HG02678 (cell line): ENCODE measurements at regions not wholly inside any gene's neighbourhood (a gene's known extent, or its start where the extent isn't known, plus 50 kb on each side); places are given as distances from the start of the nearest gene placed in this dataset.
"Not testable (repeated sequence)": the region's sequence is repeated elsewhere in the genome, so short reads cannot be mapped to it uniquely, and the experiment has no call there.

Experiments used
- ATAC-seq: cut with Tn5 transposase; IDR thresholded peaks from one replicate; pipeline ENCODE4 v1.9.1; 2021; ENCODE audit warnings: mild to moderate bottlenecking, moderate library complexity; ENCODE audit not compliant: unreplicated experiment

GRCh38 chr3:72174040-72174439, 389.1 kb upstream of the PROK2 start:
- no peak for ATAC-seq

DNA sequence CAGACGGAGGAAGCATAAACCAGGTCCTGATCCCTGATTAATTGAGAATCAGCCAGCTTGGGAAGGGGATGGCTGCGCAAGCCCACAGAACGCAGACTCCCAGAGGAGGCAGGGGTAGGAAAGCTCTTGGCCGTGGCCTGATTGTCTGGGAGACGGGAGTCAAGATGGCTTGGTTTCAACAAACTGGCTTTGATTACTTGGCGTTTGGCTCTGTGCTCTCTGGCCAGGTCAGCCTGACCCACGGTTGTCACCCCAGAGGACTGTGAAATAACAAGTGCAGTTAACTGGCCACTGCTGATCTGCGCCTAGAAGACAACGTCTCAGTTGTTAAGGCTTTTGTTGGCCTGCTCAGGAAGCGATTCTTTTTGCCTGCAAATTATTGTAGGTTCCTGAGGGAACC, 387.0 kb upstream of the PROK2 start:
- no peak for ATAC-seq

- no peak for ATAC-seq
Observed at GRCh38 chr3:72171463-72171881, 386.5 kb upstream of the PROK2 start.

DNA sequence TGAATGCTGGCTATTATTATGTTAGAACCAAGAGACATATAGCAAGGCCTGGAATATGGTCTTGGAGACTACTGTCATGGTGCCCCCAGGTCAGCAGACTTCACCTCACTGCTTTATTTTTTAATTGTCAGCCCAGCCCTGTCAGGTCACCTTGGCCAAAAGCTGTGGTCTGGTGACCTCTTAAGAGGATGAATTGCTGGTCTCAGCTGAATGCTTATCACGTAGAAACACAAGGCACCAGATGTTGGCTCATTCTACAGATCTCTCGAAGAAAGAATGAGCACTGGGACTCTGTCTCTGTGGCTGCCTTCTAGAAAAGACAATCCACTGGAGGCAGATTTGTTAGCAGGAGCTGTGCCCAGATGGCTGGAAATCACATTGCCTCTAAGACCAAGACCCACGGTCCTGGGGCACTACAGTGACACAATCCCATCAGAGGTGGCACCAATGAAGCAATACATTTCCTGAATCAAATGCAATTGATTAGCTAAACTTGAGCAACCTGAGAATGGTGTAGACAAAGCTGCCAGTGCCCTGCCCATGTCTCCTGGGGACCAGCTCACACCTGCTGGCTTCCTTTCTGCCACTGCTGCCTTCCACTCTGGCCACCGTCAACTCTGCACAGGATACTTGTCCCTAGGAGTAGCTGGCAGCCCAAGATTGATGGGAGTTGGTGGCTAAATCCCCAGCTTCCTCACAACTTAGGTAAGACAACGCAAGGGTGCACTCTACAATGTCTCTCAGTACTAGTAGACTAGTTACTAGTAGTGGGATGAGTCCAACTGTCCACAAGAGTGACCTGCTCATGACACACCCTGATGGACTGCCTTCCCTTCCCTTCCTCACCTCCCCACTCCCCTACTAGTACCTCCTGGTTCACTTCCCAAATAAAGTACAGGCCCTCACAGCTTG, 384.9 kb upstream of the PROK2 start:
- no peak for ATAC-seq

GRCh38 chr3:72169120-72169519, 384.2 kb upstream of the PROK2 start:
- ATAC-seq: no peak

DNA sequence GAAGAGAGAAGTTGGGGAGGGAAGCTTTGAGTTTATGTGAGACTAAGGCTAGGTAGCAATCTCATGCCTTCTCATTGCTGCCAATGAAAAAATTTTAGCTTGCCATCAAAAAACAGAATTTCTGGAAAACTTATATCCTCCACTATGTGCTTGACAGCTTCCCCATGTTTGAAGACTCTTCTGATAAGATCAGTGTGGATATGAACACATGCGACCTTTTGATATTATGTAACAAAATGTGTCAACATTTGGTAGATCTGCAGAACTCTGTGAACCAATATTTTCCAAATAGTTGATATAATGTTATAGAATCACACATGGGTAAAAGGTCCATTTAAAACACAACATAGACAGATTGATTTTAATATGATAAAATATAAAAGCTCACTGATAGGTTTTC, 380.9 kb upstream of the PROK2 start:
- no peak for ATAC-seq

DNA sequence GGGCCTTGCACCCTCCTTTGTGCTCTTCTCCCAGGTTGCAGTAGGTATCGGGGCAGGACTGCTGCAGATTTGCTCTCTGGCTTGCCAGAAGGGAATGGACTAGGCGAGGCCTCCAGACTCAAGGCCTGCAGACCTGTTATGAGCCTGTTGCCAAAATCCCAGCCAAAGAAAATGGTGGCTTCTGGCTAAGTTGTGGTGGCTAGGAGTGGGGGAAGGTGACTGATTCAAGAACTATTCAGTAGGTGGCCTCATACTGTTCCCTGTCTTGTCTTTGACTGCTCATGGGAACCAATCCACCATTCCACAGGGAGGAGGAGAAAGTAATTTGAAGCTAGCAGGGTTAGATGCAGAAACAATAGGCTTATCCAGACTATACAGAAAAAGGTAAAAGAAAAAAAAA, 380.4 kb upstream of the PROK2 start:
- ATAC-seq: no peak

DNA sequence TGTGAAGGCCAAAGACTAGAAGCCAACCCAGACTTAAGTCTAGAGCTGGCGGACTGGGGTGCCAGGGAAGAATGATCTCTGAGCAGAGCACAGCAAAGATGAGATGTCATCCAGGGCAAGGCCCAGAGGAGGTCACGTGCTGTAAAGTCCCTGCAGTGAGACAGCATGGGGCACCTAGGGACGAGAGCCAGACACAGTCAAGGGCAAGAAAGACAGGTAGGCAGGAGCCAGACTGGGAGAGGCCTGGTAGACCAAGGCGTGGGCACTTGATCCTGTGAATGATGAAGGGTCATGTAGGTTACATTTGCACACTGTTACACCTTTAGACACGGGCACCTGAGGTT, 379.7 kb upstream of the PROK2 start:
- no peak for ATAC-seq

GRCh38 chr3:72163809-72164634, 379.1 kb upstream of the PROK2 start:
- peak; percentile 91 for ATAC-seq

GRCh38 chr3:72162649-72163184, 377.8 kb upstream of the PROK2 start:
- no peak for ATAC-seq

DNA sequence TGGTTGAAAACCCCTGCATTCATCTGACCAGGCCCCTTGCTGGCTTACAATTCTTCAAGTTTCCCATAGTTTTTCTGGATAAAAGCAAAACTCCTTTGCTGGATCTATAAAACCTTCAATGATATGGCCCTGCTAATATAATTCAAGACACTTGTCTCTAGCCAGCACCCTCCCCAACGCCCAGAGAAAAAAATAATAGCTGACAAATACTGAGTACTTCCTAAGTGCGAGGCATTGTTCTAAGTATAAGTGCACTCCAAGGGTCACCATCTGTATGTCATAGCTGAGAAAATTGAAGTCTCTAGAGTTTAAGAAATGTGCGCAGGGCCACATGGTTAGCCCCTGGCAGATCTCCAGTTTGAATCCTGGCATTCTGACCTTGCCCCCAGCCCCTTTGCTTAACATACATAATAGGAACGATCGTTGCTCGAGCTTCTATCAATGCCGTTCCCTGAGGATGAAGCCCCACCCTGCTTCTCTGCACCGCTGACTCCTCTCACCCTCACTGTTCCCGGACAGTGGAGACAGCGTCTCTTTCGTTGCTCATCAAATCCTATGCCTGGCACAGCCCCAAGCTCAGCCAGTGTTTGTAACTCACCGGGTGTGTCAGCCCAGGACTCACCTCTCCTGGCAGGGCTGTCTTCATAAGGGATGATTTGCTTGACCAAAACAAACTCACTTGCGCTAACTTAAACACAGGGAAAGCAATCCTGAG, 377.1 kb upstream of the PROK2 start:
- no peak for ATAC-seq

DNA sequence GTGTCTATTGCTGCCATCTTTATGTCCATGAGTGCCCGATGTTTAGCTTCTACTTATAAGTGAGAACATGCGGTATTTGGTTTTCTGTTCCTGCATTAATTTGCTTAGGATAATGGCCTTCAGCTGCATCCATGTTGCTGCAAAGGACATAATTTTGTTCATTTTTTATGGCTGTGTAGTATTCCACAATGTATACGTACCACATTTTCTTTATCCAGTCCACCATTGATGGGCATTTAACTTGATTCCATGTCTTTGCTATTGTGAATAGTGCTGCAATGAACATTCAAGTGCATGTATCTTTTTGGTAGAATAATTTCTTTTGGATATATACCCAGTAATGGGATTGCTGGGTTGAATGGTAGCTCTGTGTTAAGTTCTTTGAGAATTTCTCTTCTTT, 376.3 kb upstream of the PROK2 start:
- ATAC-seq: not testable (repeated sequence)

DNA sequence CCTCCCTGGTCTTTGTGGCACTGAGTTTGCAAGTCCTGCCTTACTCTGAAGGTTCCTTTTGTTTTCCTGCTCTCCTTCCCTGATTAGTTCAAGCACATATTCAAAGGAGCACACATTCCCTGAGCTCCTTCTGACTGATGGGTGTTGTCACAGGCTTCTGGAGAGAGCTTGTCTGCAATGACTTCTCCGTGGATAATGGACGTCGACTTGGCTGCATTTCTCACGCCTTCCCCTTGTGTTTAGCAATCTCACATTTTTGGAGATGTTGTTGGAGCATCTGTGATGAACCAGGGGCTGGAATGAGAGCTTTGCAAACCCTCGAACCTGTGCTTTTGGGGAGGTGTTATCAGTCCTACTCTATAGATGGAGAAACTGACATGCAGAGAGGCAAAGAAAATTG, 375.4 kb upstream of the PROK2 start:
- ATAC-seq: no peak

DNA sequence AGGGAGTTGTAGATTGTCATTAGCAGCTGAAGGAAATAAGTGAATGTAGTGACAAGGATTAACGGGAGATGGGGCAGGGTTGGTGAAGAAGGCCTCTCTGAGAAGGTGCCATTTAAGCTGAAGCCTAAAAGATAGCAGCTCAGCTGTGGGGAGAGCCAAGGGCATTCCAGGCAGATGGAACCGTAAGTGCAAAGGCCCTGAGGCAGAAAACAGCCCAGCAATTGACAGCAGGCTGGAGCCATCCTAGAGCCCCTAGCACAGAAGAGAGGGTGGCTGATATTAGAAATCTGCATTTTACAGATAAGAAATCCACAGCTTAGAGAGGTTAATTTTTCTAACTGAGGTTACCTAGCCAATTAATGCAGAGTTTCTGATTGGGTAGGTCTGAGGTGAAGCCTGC, 374.5 kb upstream of the PROK2 start:
- ATAC-seq: no peak

DNA sequence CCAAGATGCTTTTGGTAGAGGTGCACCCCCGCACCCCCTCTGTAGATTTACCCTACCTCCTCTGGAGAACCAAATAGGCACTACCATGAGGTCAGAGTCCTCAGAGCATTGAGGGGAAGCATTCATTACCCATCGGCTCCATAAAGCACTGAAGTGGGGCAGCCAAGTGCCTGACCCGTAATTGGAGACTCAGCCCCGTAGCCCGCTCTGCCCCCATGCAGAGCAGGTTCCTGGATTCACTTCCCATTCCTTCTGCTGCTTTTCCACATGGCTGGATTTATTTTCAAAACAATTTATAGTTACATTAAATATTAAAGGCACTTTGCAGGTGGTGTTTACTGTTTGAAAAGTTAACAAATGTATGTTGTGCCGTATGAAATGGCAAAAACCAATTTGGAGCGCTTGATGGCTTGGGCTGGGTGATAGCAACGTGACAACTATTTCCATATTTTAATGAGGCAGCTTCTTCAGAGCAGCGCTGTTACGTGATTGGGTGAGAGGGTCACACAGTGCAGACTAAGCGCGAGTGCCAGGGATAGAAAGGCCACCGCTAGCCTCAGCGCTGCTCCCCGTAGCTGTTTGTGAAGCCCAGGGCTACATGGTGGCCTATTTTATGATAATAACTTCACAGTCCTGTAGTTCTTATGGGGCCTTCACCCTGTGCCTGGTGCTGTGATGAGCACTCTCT, 373.8 kb upstream of the PROK2 start:
- ATAC-seq: no peak

DNA sequence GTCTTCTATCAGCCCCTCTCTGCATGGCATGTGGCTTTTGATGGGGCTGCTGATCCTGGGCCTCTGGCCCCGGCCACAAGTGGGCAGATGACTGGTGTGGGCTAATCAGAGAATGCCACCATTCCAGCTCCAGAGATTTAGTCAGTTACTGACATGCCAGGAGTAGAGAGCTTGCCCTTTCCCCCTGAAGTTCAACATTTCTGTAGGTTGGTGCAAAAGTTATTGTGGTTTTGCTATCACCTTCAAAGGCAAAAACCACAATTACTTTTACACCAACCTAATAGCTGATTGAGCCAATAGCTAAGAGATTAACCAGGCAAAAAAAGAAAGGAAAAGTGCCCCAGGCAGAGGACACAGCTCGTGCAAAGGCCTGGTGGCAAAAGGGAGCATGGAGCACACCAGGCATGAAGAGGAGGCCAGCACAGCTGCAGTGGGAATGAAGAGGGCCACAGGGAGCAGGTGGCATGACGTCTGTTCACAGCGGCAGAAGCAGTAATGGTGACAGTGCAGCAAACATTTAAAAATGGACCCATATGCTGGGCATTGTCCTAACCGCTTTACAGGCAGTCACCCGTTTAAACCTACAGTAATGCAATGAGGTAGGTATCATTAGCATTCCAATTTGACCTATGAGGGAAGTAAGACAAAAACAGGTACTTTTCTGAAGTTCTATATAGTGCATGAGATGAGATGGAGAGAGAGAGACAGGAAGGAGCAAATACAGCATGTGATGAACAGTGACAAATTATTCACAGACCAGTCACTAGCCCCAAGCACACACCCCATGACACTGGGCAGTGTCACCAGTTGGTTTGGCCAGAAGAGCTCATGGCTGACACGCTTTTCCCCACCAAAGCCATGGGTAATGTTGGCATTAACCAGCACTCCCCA, 373.0 kb upstream of the PROK2 start:
- ATAC-seq: peak; percentile 38

DNA sequence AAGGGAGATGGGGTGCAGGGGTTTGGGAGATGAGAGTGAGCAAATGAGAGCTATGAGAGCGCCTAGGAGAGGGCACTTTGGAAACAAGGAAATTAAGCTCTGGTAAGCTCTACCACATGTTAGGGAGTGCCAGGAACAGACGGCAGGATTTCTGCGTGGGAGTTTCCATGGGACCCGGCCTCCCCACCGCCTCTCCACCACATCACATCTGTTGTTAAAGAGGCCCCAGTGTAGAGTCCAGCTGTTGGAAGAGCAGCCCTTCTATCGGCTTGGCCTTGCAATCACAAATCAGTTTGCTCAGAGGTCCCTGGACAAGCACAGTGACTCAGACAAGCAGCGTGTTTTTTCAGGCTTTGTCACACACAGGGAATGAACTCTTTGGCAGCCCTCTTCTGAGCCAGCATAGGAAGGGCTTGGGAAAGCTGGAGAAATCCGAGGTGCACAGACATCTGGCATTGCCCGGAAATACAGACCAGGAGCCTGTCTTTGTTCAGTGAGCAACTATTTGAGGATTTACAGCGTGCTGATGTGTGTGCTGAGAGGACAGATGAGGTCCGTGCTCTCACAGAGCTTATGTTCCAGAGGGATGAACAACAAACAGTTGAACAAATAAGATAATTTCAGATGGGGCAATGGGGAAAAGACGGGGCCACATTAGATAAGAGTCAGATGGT, 370.6 kb upstream of the PROK2 start:
- no peak for ATAC-seq

DNA sequence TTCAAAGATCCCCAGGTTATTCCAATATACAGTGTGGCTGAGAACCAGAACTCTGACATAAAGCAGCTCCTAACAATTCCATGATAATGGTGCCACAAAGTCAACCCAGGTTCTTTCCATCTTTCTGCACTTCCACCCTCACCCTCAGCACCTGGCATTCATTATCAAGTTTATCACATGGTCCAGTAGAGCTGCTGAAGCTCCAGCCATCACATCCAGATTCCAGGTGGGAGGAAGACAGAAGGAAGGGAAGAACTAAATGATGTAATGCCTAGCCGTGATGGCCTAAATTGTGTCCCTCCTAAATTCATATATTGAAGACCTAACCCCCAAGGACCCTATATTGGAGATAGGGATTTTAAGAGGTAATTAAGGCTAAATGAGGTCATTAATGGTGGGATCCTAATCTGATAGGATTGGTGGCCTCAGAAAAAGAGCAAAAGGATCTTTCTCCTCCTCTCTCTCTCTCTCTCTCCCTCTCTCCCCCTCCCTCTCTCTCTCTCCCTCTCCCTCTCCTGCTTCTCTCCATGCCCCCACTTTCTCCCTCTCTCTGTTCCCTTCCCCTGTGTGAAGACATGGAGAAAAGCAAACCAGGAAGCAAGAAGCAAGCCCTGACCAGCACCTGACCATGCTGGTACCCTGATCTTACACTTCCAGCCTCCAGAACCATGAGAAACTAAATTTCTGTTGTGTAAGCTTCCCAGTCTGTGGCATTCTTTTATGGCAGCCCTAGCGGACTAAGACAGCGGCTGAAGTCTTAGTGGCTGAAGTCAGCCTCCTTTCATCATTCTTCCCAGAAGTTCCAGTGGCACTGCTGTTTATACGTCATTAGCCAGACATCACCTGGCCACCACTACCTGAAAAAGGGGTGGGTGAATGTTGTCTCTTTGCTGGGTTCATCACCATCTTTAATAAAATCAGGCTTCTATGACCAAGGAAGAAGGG, 369.7 kb upstream of the PROK2 start:
- no peak for ATAC-seq
